ENCODE measurements at regions not wholly inside any gene's neighbourhood (a gene's known extent, or its start where the extent isn't known, plus 50 kb on each side); places are given as distances from the start of the nearest gene placed in this dataset.

GRCh38 chr3:24707936-24708335, 213.3 kb upstream of the THRB start:
- DNase-seq = no peak
- intact Hi-C loops (cut with DNase I; ENCODE audit: low total_unique reads) = no loop called here
- H3K9me3 ChIP-seq = no peaks in the 10 kb centered on the region
- no peaks in the 10 kb centered on the region for H3K36me3 ChIP-seq (ENCODE audit: low read depth, missing control alignments)
- no peaks in the 10 kb centered on the region for H3K4me1 ChIP-seq
- no peak overlapping the region for H3K27ac ChIP-seq
- no peaks in the 10 kb centered on the region for H3K27me3 ChIP-seq
- TF ChIP-seq CTCF (IDR thresholded peaks at IDR 0.05) (no peak), POLR2A (IDR thresholded peaks at IDR 0.05) (no peak)
- H3K4me3 ChIP-seq = no peak overlapping the region

GRCh38 chr3:24709956-24710355, 215.3 kb upstream of the THRB start:
- Histone ChIP-seq H3K27me3 (no peaks in the 10 kb centered on the region), H3K36me3 (ENCODE audit: low read depth, missing control alignments) (no peaks in the 10 kb centered on the region), H3K27ac (no peak overlapping the region), H3K4me3 (no peak overlapping the region), H3K4me1 (no peaks in the 10 kb centered on the region), H3K9me3 (no peaks in the 10 kb centered on the region)
- WGBS, 2 donors = 31 to 51% methylated on average over 1 of the region's 1 CpG
- TF ChIP-seq CTCF (IDR thresholded peaks at IDR 0.05) = no peak
- TF ChIP-seq POLR2A (IDR thresholded peaks at IDR 0.05) = no peak
- DNase-seq = no peak
- intact Hi-C loops (cut with DNase I; ENCODE audit: low total_unique reads) = no loop called here

GRCh38 chr3:24713516-24713915, 218.9 kb upstream of the THRB start:
- Histone ChIP-seq H3K4me3 (no peak overlapping the region), H3K36me3 (ENCODE audit: low read depth, missing control alignments) (no peaks in the 10 kb centered on the region), H3K9me3 (no peaks in the 10 kb centered on the region), H3K27ac (no peak overlapping the region), H3K27me3 (no peaks in the 10 kb centered on the region), H3K4me1 (no peaks in the 10 kb centered on the region)
- 41 to 68% methylated on average over 2 of the region's 2 CpGs for WGBS, 2 donors
- no peak for TF ChIP-seq POLR2A (IDR thresholded peaks at IDR 0.05)
- TF ChIP-seq CTCF (IDR thresholded peaks at IDR 0.05) = no peak
- intact Hi-C loops (cut with DNase I; ENCODE audit: low total_unique reads) = no loop called here
- no peak for DNase-seq

- Histone ChIP-seq H3K36me3 (ENCODE audit: low read depth, missing control alignments) (no peaks in the 10 kb centered on the region), H3K4me3 (no peak overlapping the region), H3K27ac (no peak overlapping the region), H3K27me3 (no peaks in the 10 kb centered on the region), H3K9me3 (no peaks in the 10 kb centered on the region), H3K4me1 (no peaks in the 10 kb centered on the region)
- no peak for TF ChIP-seq POLR2A (IDR thresholded peaks at IDR 0.05)
- TF ChIP-seq CTCF (IDR thresholded peaks at IDR 0.05) = no peak
- DNase-seq = no peak
- intact Hi-C loops (cut with DNase I; ENCODE audit: low total_unique reads) = no loop called here
Observed at GRCh38 chr3:24714436-24714835, 219.8 kb upstream of the THRB start.

GRCh38 chr3:24715171-24715792, 220.6 kb upstream of the THRB start:
- Histone ChIP-seq H3K36me3 (ENCODE audit: low read depth, missing control alignments) (no peaks in the 10 kb centered on the region), H3K9me3 (no peaks in the 10 kb centered on the region), H3K27ac (no peak overlapping the region), H3K4me3 (no peak overlapping the region), H3K27me3 (no peaks in the 10 kb centered on the region), H3K4me1 (no peaks in the 10 kb centered on the region)
- intact Hi-C loops (cut with DNase I; ENCODE audit: low total_unique reads) = no loop called here
- TF ChIP-seq CTCF (IDR thresholded peaks at IDR 0.05) (no peak), POLR2A (IDR thresholded peaks at IDR 0.05) (no peak)
- no peak for DNase-seq
- WGBS, 2 donors = 77 to 85% methylated on average over 5 of the region's 5 CpGs

All from testis (tissue), 2 donors.